Limb (tissue), 2 donors: ENCODE measurements at regions not wholly inside any gene's neighbourhood (a gene's known extent, or its start where the extent isn't known, plus 50 kb on each side); places are given as distances from the start of the nearest gene placed in this dataset.
"Not testable (repeated sequence)": the region's sequence is repeated elsewhere in the genome, so short reads cannot be mapped to it uniquely, and the experiment has no call there.

Experiments
- DNase-seq, 2 donors: peaks; one replicate each; pipeline ENCODE4 v3.0.0-alpha.2; 2016; ENCODE audit errors: extremely low spot score in 2 of 2

DNA sequence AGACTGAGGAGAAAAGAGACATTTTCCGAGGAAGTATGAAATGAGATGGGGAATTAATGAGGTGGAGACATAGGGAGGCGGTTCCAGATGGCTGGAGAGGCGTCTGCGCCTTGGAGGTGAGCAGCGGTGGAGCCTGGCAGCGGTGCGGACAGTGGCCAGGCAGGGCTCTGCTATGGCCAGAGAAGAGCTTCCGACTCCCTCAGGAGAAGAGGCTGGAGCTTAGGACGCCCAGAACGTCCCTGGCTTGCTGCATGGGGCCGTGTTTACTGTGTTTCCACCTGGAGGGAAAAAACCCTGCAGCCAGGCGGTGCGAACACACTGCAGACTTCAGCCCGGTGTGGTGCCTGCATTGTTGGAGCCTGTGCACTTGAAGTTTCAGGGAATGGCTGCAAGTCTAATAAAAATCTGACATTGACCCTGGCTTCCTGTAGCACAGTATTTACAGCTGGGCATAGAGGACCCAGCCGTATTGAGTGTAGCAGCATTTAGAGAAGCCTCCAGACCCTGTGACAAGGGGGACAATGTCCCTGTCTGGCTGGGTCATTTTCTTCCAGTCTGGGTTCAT lies 447.1 kb upstream of the MKI67 start:
- peak in 1 of 2 donors; percentile 38 for DNase-seq

DNA sequence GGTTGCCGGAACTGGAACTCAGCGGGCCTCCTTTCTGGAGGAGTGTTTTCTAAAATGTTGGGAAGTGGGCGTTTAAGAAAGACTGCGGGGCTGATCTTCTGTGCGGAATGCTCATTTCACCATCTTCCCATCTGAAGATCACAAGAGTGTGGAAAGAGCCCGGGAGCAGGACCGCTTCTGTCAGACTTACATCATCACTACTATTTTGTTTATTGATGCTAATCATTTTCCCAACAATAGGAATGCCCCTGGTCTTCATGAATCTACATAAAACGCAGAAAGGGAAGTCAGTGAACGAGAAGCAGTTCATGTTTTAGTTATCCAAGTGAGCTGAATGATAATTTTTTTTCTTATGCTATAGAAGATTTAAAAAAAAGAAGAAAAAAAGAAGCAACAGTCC lies 447.8 kb upstream of the MKI67 start:
- no peak for DNase-seq

- DNase-seq: peak; percentile 57 to 71
Measured at GRCh38 chr10:128574581-128575210, 448.5 kb upstream of the MKI67 start.

- DNase-seq: no peak
Measured at GRCh38 chr10:128575761-128576160, 449.5 kb upstream of the MKI67 start.

DNA sequence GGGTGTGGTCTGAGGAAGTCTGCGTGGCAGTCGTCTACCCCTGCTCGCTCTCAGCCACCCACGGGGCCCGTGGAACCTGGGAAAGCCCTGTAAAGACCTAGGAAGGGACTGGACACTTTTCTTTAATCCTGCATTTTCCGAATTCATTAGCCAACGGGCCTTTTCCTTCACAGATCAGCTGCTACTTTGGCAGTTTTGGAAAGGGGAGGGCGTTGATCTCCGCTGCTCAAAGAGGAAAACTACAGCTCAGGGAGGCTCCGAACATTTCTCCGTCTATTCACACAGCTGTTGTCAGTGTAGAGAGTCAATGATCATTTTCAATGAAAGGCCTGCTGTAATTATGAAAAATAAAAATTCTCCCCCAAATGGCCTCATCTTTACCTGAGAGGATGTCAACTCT lies 450.1 kb upstream of the MKI67 start:
- DNase-seq: no peak

- no peak for DNase-seq
Measured at GRCh38 chr10:128576943-128577670, 450.9 kb upstream of the MKI67 start.

DNA sequence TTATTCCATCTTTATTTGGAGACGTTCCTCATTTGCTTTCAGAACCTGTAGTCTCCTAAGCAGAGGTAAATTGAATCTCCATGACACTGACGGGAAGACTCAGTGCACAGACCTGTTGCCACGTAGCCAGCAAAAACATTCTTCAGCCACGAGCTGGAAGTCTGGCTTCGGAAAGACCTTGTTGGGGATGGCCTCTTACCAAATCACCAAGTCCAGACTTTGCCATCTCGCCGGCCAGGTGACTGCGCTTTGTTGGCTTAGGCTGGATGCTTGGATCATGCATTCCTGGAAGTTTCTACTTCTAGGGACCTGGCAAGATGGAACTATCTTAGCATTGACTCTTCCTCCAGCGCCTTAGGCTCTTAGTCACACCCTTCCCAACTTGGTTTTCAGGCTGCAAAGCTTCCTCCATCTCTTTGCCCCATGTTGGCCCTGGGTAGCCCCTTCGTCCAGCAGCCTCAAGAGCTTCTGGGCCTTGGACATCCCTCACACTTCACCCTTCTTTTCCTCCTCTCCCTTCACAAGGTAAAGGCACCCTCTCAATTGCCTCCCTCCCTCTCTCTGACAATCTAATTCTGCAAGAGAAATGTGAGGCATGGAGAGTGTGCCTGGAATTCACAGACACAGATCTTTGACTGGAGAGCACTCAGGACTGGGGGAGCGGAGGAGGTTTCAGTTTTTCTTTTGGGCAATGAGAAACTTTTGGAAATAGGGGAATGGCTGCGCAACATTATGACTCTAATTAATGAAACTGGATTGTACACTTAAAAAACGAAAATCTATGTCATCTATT lies 451.9 kb upstream of the MKI67 start:
- no peak for DNase-seq

DNA sequence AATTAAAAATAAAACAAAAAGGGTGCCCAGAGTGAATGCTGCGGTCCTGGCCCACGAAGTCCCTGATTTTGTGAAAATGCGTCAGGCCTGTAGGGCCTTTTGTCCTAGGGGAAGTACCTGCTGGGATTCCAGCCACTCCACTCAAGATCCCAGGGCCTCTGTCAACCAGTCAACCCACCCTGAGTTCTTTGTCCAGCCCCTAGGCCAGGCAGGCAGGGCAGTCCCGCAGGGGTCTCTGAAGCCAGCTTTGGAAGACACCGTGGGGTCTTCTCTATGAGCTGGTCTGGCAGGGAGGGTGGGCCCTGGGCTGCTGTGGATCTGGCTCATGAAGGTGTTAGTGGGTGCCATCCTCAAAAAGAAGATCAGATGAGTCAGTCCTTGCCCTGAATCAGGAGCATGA lies 452.5 kb upstream of the MKI67 start:
- no peak for DNase-seq

GRCh38 chr10:128579280-128579865 lies 453.1 kb upstream of the MKI67 start:
- DNase-seq: no peak

DNA sequence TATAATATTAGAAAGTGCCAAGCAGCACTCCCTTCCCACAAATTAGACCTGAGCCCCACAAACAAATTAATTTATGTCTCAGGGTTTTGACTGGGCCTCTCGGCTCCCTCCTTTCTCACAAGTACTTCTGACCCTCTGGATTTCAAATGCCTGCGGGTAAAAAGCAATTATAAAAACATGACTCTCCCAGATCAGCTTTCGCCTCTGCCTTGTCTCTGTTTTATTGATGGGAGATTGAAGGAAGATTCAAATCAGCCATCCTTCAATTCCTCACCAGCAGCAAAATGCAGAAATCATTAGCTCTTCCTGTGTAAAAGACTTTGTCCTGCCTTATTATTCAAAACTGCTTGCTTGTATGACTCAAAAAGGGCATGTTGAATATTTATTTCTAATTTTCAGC lies 453.7 kb upstream of the MKI67 start:
- DNase-seq: no peak

DNA sequence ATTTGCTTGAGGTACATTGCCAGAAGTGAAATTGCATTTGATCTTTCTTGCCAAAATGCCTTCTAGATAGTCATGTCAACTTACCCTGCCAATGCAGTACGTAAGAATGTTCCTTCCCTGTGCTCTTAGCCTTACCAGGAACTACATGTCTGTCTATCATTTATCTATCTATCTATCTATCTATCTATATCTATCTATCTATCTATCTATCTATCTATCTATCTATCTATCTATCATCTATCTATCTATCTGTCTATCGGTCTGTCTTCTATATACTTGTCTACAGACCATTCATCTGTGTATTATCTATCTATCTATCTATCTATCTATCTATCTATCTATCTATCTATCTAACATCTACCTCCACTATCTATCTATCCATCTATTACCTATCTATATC lies 456.9 kb upstream of the MKI67 start:
- not testable (repeated sequence) for DNase-seq

DNA sequence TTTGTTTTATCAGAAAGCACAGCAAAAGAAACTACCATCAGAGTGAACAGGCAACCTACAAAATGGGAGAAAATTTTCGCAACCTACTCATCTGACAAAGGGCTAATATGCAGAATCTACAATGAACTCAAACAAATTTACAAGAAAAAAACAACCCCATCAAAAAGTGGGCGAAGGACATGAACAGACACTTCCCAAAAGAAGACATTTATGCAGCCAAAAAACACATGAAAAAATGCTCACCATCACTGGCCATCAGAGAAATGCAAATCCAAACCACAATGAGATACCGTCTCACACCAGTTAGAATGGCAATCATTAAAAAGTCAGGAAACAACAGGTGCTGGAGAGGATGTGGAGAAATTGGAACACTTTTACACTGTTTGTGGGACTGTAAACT lies 460.4 kb upstream of the MKI67 start:
- not testable (repeated sequence) for DNase-seq

GRCh38 chr10:128587689-128588088 lies 461.5 kb upstream of the MKI67 start:
- no peak for DNase-seq

DNA sequence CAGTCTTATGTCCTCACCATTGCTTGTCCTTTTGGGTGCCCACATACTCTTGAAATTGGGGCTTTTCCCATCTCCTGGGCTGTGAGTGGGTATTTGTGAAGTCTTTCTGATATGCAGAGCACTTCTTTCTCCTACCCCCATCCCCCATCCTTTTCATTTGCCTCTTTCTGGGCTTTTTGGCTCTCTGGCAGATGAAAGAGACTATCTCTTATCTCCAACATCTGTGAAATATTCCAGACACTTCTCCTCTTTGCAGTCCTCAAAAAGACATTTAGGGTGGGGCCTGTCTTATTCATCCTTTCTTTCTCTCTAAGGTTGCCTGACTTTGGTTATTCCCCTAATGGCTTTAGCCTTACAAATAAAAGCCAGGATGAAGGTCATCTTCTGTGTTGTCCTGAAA lies 462.2 kb upstream of the MKI67 start:
- no peak for DNase-seq

DNA sequence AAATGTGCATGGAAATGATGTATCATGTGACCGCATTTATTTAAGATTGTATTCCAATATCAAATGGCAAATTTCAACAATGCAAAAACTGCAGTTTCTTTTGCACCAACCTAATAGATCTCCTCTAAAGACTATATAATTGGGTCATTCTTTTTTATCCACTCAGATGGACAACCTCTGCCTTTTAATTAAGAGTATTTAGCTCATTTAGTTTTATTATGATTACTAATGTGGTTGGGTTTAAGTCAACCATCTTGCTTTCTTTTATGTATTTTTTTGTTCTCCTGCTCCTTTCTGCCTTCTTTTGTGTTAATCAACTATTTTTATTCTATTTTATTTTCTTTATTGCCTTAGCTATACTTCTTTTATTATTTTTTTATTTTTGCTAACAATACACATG lies 468.5 kb upstream of the MKI67 start:
- no peak for DNase-seq

GRCh38 chr10:128596906-128597305 lies 470.7 kb upstream of the MKI67 start:
- no peak for DNase-seq

DNA sequence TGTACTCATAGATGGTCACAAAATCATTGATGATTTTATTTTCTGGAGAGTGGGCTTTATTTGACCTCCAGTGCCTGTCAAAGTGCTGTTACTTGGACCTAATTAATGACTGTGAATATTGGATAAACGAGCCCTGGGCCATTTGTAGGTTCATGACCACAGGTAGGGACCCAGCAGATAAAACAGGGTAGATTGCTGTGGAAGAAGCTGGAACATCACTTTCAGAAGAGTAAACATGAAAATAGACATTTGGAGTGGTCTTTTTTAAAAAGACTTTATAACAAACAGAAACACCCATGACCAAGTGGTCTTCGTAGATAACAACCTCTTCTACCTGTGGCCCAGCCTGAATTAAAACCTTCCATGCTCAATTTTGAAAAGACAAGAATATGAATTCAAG lies 472.8 kb upstream of the MKI67 start:
- DNase-seq: no peak

DNA sequence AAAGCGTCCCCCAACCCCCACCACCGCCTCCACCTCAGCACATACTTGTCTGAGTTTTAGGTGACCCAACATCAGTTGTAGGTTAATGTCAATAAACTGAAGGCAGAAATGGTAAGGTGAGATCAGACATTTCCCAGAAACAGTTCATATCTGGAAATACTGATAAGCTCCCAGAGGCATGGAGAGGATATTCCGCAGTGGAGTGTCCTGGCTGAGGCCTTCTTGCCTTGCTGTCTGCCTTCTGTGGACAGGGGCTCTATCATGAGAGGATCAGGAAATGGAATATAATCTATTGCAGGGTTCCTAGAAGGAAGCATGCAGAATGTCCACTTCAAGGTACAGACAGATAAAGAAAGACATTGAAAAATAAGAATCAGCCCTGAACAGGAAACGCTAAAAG lies 473.3 kb upstream of the MKI67 start:
- DNase-seq: no peak

DNA sequence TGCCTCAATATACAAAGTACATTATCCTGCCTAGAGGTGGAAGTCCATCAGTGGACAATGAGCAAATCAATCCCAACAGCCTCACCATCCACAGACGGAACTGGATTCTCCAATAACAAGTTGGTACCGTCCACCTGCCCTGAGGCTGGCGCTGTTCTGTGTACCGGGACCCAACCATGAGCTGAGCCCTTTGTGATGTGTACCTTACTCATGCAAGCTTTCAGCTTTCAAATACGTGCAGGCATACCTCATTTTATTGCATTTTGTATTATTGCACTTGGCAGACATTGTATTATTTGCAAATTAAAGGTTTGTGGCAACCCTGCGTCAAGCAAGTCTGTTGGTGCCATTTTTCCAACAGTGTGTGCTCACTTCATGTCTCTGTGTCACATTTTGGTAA lies 476.0 kb upstream of the MKI67 start:
- no peak for DNase-seq

DNA sequence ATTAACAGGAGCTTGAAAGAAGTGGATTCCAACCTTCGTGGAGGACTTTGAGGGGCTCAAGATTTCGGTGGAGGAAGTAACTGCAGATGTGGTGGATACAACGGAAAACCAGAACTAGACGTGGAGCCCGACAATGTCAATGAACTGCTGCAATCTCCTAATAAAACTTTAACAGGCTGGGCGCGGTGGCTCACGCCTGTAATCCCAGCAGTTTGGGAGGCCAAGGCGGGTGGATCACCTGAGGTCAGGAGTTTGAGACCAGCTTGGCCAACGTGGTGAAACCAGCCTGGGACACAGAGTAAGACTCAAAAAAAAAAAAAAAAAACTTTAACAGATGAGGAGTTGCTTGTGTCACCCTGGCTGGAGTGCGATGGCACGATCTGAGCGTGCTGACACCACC lies 477.8 kb upstream of the MKI67 start:
- DNase-seq: no peak

DNA sequence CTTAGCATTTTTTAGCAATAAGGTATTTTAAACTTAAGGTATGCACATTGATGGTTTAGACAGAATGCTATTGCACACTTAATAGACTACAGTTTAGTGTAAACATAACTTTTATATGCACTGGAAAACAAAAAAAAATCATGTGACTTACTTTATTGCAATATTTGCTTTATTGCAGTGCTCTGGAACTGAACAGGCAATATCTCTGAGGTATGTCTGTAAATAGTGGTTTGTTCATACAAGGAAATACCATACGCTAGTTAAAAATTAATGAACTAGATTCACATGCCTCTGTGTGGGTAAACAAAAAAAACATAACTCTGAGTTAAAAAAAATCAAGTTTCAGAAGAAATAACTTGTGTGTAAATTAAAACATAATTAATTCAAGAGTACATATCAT lies 479.0 kb upstream of the MKI67 start:
- no peak for DNase-seq

DNA sequence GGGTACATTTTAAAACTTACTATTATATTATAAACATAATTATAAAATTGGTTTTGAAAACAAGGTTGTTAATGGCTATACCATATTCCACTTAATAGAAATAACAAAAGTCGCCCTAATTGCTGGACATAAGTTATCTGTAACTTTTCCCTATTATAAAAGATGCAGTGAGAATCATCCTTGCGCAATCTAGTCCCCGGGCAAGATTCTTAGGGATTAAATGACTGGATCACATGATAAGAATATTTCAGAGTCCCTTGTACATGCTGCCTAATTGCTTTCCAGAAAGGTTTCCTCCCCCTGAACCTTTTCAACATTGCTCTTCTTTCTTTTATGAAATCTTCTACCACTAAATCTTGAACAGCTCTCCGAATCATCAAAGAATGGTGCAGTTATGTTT lies 479.8 kb upstream of the MKI67 start:
- DNase-seq: no peak
